ENCODE measurements at regions not wholly inside any gene's neighbourhood (a gene's known extent, or its start where the extent isn't known, plus 50 kb on each side); places are given as distances from the start of the nearest gene placed in this dataset.
A peak's percentile ranks its signal among the peaks of the same experiment; 100 is the strongest.
"Not testable (repeated sequence)": the region's sequence is repeated elsewhere in the genome, so short reads cannot be mapped to it uniquely, and the experiment has no call there.

- DNase-seq = no peak
These were observed 50.8 kb upstream of the MAX start for GRCh38 chr14:65153101-65153500.

- no peak for DNase-seq
These were observed 54.5 kb upstream of the MAX start for GRCh38 chr14:65156568-65157366.

GRCh38 chr14:65159281-65160062 is 57.2 kb upstream of the MAX start:
- no peak for DNase-seq

GRCh38 chr14:65160091-65160490 is 57.8 kb upstream of the MAX start:
- DNase-seq = no peak

- DNase-seq = no peak
These were observed 59.7 kb upstream of the MAX start for GRCh38 chr14:65162031-65162430.

- DNase-seq = peak; percentile 79
These were observed 61.9 kb upstream of the MAX start for GRCh38 chr14:65164068-65164824.

GRCh38 chr14:65164825-65165135 is 62.5 kb upstream of the MAX start:
- no peak for DNase-seq

- DNase-seq = no peak
These were observed 64.8 kb upstream of the MAX start for GRCh38 chr14:65167072-65167645.

- DNase-seq = no peak
These were observed 66.5 kb upstream of the MAX start for GRCh38 chr14:65168840-65169239.

GRCh38 chr14:65169351-65169750 is 67.0 kb upstream of the MAX start:
- DNase-seq = peak; percentile 29

- no peak for DNase-seq
These were observed 68.0 kb upstream of the MAX start for GRCh38 chr14:65170318-65170717.

GRCh38 chr14:65170768-65171507 is 68.6 kb upstream of the MAX start:
- DNase-seq = peak; percentile 60

GRCh38 chr14:65173973-65174693 is 71.8 kb upstream of the MAX start:
- peak; percentile 69 for DNase-seq

- DNase-seq = peak; percentile 45
These were observed 72.5 kb upstream of the MAX start for GRCh38 chr14:65174783-65175182.

GRCh38 chr14:65177551-65177950 is 75.2 kb upstream of the MAX start:
- no peak for DNase-seq

GRCh38 chr14:65179231-65179630 is 76.9 kb upstream of the MAX start:
- not testable (repeated sequence) for DNase-seq

- DNase-seq = no peak
These were observed 77.8 kb upstream of the MAX start for GRCh38 chr14:65179918-65180724.

- DNase-seq = no peak
These were observed 78.4 kb upstream of the MAX start for GRCh38 chr14:65180725-65181025.

- DNase-seq = no peak
These were observed 81.9 kb upstream of the MAX start for GRCh38 chr14:65184032-65184764.

GRCh38 chr14:65185829-65186228 is 83.5 kb upstream of the MAX start:
- no peak for DNase-seq

Data from eye (tissue), 1 donor.